ENCODE measurements at regions not wholly inside any gene's neighbourhood (a gene's known extent, or its start where the extent isn't known, plus 50 kb on each side); places are given as distances from the start of the nearest gene placed in this dataset.

GRCh38 chr4:24002330-24002966, 112.6 kb upstream of the PPARGC1A start:
- peak overlapping the region; percentile 93; the same call in 1 of the 2 replicates for H2AK5ac ChIP-seq (ENCODE audit: low read depth, low read length)
- H3K27ac ChIP-seq (ENCODE audit: low read depth, low read length): no peak overlapping the region
- H3K4me2 ChIP-seq (ENCODE audit: insufficient read depth in 1 of 2, low read depth in 2 of 2, low read length in 2 of 2): no peak overlapping the region
- H3K23me2 ChIP-seq (ENCODE audit: low read depth, low read length): no peaks in the 10 kb centered on the region
- H3K9ac ChIP-seq (replicated peaks in 1 of 4; ENCODE audit: extremely low read depth in 1 of 4, low read depth in 3 of 4, low read length in 3 of 4): no peak overlapping the region
- H3K18ac ChIP-seq (ENCODE audit: extremely low read depth, low read length): no peak overlapping the region; the same call in 1 of the 2 replicates
- ChIA-PET POLR2A (ENCODE audit: partially characterized antibody) (no interaction called here), CTCF (ENCODE audit: partially characterized antibody) (interaction anchor here (1.5 kb wide), 1 partner anchor 31 kb away, joined by 3 read pairs; no protein-coding TSS in a partner anchor)
- H2BK5ac ChIP-seq (ENCODE audit: low read depth, low read length): no peak overlapping the region; the same call in 1 of the 2 replicates
- no peak overlapping the region for H3K56ac ChIP-seq (replicated peaks; ENCODE audit: insufficient read length, low read depth, low read length)
- no peaks in the 10 kb centered on the region for H3K79me2 ChIP-seq (ENCODE audit: control insufficient read depth in 1 of 2, insufficient read depth in 2 of 2, low read length in 2 of 2)
- no peak overlapping the region for H4K5ac ChIP-seq (ENCODE audit: insufficient read length, low read depth, low read length)
- no peak overlapping the region for H2BK120ac ChIP-seq (replicated peaks; ENCODE audit: low read depth, low read length)
- FAIRE-seq (no peak), DNase-seq (ENCODE audit: low read depth in 1 of 2, low spot score in 2 of 2) (no peak)
- no peaks in the 10 kb centered on the region for H4K20me1 ChIP-seq (replicated peaks in 1 of 2; ENCODE audit: control insufficient read depth in 1 of 2, insufficient read depth in 2 of 2, low read length in 2 of 2)
- no peaks in the 10 kb centered on the region for H3K9me3 ChIP-seq (ENCODE audit: insufficient read depth in 2 of 2, low read depth in 1 of 2, low read length in 1 of 2)
- peak overlapping the region; percentile 53; the same call in 1 of the 2 replicates for H2BK15ac ChIP-seq (ENCODE audit: low read length)
- H3K79me1 ChIP-seq (ENCODE audit: low read depth, low read length): no peaks in the 10 kb centered on the region
- H4K91ac ChIP-seq (replicated peaks; ENCODE audit: insufficient read length, low read length): no peak overlapping the region
- H3K4me3 ChIP-seq (ENCODE audit: extremely low read depth in 1 of 4, insufficient read depth in 2 of 4, low read depth in 3 of 4, low read length in 4 of 4): no peak overlapping the region
- WGBS, 2 experiments (ENCODE audit: extremely low coverage in 1 of 2, insufficient coverage in 1 of 2, insufficient read length in 1 of 2, insufficient replicate concordance in 2 of 2, low coverage in 1 of 2, low lambda C conversion rate in 2 of 2, missing lambda C conversion rate in 1 of 2): 98% methylated on average over 7 of the region's 7 CpGs; no CpG with 5 or more reads in 1 of the 2 experiments
- H3K14ac ChIP-seq (ENCODE audit: insufficient read length): no peak overlapping the region
- H3K4me1 ChIP-seq (replicated peaks in 1 of 4; ENCODE audit: control insufficient read depth in 3 of 4, insufficient read depth in 4 of 4, low read length in 3 of 4): peaks cover 0 to 3% (median 0%) of the 10 kb centered on the region in 4 experiments; a peak in 3 of 7 replicates
- no peaks in the 10 kb centered on the region for H3K36me3 ChIP-seq (ENCODE audit: control insufficient read depth in 2 of 4, insufficient read depth in 4 of 4, low read length in 3 of 4)
- H2BK20ac ChIP-seq (ENCODE audit: low read length): peak overlapping the region; percentile 44; the same call in 1 of the 2 replicates
- no peak overlapping the region for H2AFZ ChIP-seq (ENCODE audit: low read length)
- no peaks in the 10 kb centered on the region for H3K27me3 ChIP-seq (replicated peaks in 1 of 4; ENCODE audit: control insufficient read depth in 3 of 4, extremely low read depth in 1 of 4, insufficient read depth in 3 of 4, low read length in 3 of 4)
- no peak overlapping the region for H3K4ac ChIP-seq (replicated peaks; ENCODE audit: insufficient read length, low read depth, low read length)
- H4K8ac ChIP-seq (ENCODE audit: extremely low read depth, insufficient read depth, low read length): no peak overlapping the region
- H2BK12ac ChIP-seq (ENCODE audit: low read depth, low read length): peak overlapping the region; percentile 68; the same call in 1 of the 2 replicates
- no peak for TF ChIP-seq MAX (IDR thresholded peaks at IDR 0.05)
- TF ChIP-seq TAF1 (IDR thresholded peaks at IDR 0.05; ENCODE audit: low read depth, low read length): no peak
- no peak overlapping the region for H3K23ac ChIP-seq (ENCODE audit: insufficient read length)
